HepG2 (cell line): ENCODE measurements at regions not wholly inside any gene's neighbourhood (a gene's known extent, or its start where the extent isn't known, plus 50 kb on each side); places are given as distances from the start of the nearest gene placed in this dataset.

Experiments used
- ATAC-seq: fragments of 200-7000 bp; cut with Tn5 transposase; 3 replicates; pipeline ENCODE4 v1.9.1; 2020; ENCODE audit warnings: mild to moderate bottlenecking, moderate library complexity
- BruUV-seq: library from RNA; stranded (reverse); fragments of 400-500 nt; replicated peaks from 2 replicates; lab custom pipeline; 2021; lab: Mats Ljungman, UMichigan
- CTCF ChIA-PET: fragments of 300-600 bp; formaldehyde crosslinking; extraction: SDS; loops from one replicate; lab custom pipeline; 2021; ENCODE audit warnings: low total read pairs, inconsistent platforms, low intra/inter-chr PET ratio; lab: Yijun Ruan, JAX
- POLR2A ChIA-PET: fragments of 350-600 bp; sonication (Branson Sonifier 250); formaldehyde crosslinking; loops from one replicate; lab custom pipeline; 2020; ENCODE audit warnings: antibody characterized with exemption, inconsistent platforms; lab: Yijun Ruan, JAX
- DNase-seq: peaks from one replicate; pipeline ENCODE4 v3.0.0-alpha.2; 2015; ENCODE audit warnings: low spot score
- FAIRE-seq: peaks from 3 replicates; lab custom pipeline; 2011; peaks lifted over from hg19 to GRCh38; lab: Jason Lieb, UNC
- H2AFZ ChIP-seq: one replicate; pipeline ENCODE4 v1.6.1; 2011; ENCODE audit warnings: low read length, inconsistent platforms
- H3K27ac ChIP-seq: fragments of 300-600 bp; 3 replicates; pipeline ENCODE4 v1.8.0; 2011; ENCODE audit warnings: mixed run types, mild to moderate bottlenecking, mixed read lengths, low read length, inconsistent platforms; ENCODE audit not compliant: insufficient read depth; ENCODE audit errors: extremely low read length
- H3K27me3 ChIP-seq, 2 experiments: fragments of 200-600 bp in 1 of 2; 2 replicates in 1 of 2; 3 replicates in 1 of 2; pipeline versions ENCODE4 v1.6.0 to v1.8.0; 2011; ENCODE audit warnings: low read length in 2 of 2, mild to moderate bottlenecking in 2 of 2, moderate library complexity in 2 of 2, inconsistent platforms in 1 of 2; ENCODE audit not compliant: insufficient read depth in 2 of 2, control insufficient read depth in 1 of 2
- H3K36me3 ChIP-seq, 2 experiments: fragments of 200-600 bp in 1 of 2; replicated peaks in 1 of 2; 2 replicates in 1 of 2; 3 replicates in 1 of 2; pipeline versions ENCODE4 v1.5.1 to v1.8.0; 2011; ENCODE audit warnings: low read length in 2 of 2, inconsistent platforms in 1 of 2; ENCODE audit not compliant: insufficient read depth in 2 of 2, control insufficient read depth in 1 of 2
- H3K4me1 ChIP-seq: 2 replicates; pipeline ENCODE4 v1.5.1; 2012; ENCODE audit warnings: low read length, inconsistent platforms; ENCODE audit not compliant: insufficient read depth
- H3K4me2 ChIP-seq: 2 replicates; pipeline ENCODE4 v1.6.0; 2011; ENCODE audit warnings: low read depth, low read length, inconsistent platforms
- H3K4me3 ChIP-seq, 3 experiments: fragments of 200-600 bp in 1 of 3; sonication (generic), shearing (Covaris generic) in 1 of 3; replicated peaks in 1 of 3; 2 replicates each; pipeline ENCODE4 v1.5.1; 2011 to 2016; ENCODE audit warnings: low read length in 3 of 3, inconsistent platforms in 2 of 3, low read depth in 2 of 3, mild to moderate bottlenecking in 2 of 3, control low read depth in 1 of 3, mixed read lengths in 1 of 3; ENCODE audit not compliant: insufficient read depth in 1 of 3
- H3K79me2 ChIP-seq: one replicate; pipeline ENCODE4 v1.6.1; 2011; ENCODE audit warnings: low read length, inconsistent platforms; ENCODE audit not compliant: insufficient read depth
- H3K9ac ChIP-seq: 2 replicates; pipeline ENCODE4 v1.6.0; 2011; ENCODE audit warnings: mild to moderate bottlenecking, low read depth, low read length, inconsistent platforms; ENCODE audit not compliant: insufficient read depth
- H3K9me3 ChIP-seq: 2 replicates; pipeline ENCODE4 v1.5.1; 2012; ENCODE audit warnings: mild to moderate bottlenecking, low read length
- H4K20me1 ChIP-seq: 2 replicates; pipeline ENCODE4 v1.6.0; 2011; ENCODE audit warnings: inconsistent platforms, mild to moderate bottlenecking, low read length, moderate library complexity; ENCODE audit not compliant: insufficient read depth
- CBFB ChIP-seq: sonication (generic); formaldehyde crosslinking; IDR thresholded peaks from 2 replicates; pipeline ENCODE4 v1.4.0; 2020; ENCODE audit warnings: missing genetic modification reagents
- PAX8 ChIP-seq: sonication (generic); formaldehyde crosslinking; IDR thresholded peaks from 2 replicates; pipeline ENCODE4 v1.8.0; 2022; ENCODE audit warnings: mild to moderate bottlenecking, missing genetic modification reagents, borderline replicate concordance
- TCF7L2 ChIP-seq: IDR thresholded peaks from 2 replicates; pipeline ENCODE4 v1.6.1; 2011; ENCODE audit warnings: mild to moderate bottlenecking, low read depth, low read length, moderate library complexity
- ZNF225 ChIP-seq: sonication (generic); formaldehyde crosslinking; IDR thresholded peaks from 2 replicates; pipeline ENCODE4 v1.4.0; 2020; ENCODE audit warnings: mild to moderate bottlenecking, missing genetic modification reagents
- ZNF274 ChIP-seq: sonication (generic); formaldehyde crosslinking; IDR thresholded peaks from 2 replicates; pipeline ENCODE4 v1.5.1; 2020; ENCODE audit warnings: mild to moderate bottlenecking, missing genetic modification reagents
- ZNF34 ChIP-seq: sonication (generic); formaldehyde crosslinking; IDR thresholded peaks from 2 replicates; pipeline ENCODE4 v1.4.0; 2020; ENCODE audit warnings: mild to moderate bottlenecking, missing genetic modification reagents, borderline replicate concordance
- WGBS: methylation state at CpG from one replicate; pipeline ENCODE4 v1.1.6; 2017; ENCODE audit warnings: low lambda C conversion rate; 5-methylcytosine and 5-hydroxymethylcytosine counted together
- in situ Hi-C: cut with HindIII; loops from 2 replicates; pipeline ENCODE4 v1.10.0; 2017; ENCODE audit warnings: low pct_unique_long_range_greater_than_20kb; ENCODE audit not compliant: extremely low pct_ligation_motif_present
- intact Hi-C: fragments of 100-400 bp; cut with micrococcal nuclease; formaldehyde crosslinking; loops from one replicate; pipeline ENCODE4 v1.10.0; 2022; ENCODE audit not compliant: unreplicated experiment
- TF ChIP-seq, protein P1 (sequence below): sonication (generic); formaldehyde crosslinking; IDR thresholded peaks from 2 replicates; pipeline ENCODE4 v1.5.1; 2020; ENCODE audit warnings: mild to moderate bottlenecking, missing genetic modification reagents, borderline replicate concordance

DNA sequence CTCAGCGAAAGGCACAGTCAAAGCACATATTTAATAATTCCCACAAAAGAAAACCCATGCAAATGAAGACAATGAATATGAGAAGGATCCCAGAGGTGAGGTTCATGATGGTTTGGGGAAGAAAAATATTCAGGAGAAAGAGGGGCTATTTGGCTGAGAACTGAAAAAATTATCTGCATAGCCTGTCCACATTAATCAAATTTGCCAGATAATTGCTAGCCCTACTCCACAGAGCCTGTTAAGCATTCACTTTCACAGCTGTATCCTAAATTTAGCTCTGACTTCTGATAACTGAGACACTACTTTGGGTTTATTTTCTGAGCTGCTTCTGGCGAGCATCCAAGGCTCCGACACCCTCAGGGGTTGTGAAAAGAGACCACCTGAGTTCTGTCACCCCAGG lies 176.2 kb downstream of the HERPUD2 start (continued):
- TF ChIP-seq, protein P1, sequence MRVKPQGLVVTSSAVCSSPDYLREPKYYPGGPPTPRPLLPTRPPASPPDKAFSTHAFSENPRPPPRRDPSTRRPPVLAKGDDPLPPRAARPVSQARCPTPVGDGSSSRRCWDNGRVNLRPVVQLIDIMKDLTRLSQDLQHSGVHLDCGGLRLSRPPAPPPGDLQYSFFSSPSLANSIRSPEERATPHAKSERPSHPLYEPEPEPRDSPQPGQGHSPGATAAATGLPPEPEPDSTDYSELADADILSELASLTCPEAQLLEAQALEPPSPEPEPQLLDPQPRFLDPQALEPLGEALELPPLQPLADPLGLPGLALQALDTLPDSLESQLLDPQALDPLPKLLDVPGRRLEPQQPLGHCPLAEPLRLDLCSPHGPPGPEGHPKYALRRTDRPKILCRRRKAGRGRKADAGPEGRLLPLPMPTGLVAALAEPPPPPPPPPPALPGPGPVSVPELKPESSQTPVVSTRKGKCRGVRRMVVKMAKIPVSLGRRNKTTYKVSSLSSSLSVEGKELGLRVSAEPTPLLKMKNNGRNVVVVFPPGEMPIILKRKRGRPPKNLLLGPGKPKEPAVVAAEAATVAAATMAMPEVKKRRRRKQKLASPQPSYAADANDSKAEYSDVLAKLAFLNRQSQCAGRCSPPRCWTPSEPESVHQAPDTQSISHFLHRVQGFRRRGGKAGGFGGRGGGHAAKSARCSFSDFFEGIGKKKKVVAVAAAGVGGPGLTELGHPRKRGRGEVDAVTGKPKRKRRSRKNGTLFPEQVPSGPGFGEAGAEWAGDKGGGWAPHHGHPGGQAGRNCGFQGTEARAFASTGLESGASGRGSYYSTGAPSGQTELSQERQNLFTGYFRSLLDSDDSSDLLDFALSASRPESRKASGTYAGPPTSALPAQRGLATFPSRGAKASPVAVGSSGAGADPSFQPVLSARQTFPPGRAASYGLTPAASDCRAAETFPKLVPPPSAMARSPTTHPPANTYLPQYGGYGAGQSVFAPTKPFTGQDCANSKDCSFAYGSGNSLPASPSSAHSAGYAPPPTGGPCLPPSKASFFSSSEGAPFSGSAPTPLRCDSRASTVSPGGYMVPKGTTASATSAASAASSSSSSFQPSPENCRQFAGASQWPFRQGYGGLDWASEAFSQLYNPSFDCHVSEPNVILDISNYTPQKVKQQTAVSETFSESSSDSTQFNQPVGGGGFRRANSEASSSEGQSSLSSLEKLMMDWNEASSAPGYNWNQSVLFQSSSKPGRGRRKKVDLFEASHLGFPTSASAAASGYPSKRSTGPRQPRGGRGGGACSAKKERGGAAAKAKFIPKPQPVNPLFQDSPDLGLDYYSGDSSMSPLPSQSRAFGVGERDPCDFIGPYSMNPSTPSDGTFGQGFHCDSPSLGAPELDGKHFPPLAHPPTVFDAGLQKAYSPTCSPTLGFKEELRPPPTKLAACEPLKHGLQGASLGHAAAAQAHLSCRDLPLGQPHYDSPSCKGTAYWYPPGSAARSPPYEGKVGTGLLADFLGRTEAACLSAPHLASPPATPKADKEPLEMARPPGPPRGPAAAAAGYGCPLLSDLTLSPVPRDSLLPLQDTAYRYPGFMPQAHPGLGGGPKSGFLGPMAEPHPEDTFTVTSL (CRISPR knock-in tag): no peak
- TF ChIP-seq ZNF34 (CRISPR knock-in tag) (no peak), ZNF274 (CRISPR knock-in tag) (no peak)

DNA sequence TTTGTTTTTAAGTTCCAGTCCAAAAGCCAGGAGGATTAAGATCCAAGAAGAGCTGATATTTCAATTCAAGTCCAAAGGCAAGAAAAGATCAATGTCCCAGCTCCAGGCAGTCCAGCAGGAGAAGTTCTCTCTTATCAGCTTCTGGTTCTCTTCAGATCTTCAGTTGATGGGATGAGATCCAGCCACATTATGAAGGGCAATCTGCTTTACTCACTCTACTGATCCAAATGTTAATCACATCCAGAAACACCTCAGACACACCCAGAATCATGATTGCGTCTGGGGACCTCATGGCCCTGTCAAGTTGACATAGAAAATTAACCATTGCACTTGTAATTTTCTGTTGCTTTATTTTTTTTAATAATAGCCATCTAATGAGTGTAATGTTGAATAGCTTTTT lies 178.4 kb downstream of the HERPUD2 start:
- H3K79me2 ChIP-seq: no peaks in the 10 kb centered on the region
- H3K4me1 ChIP-seq: no peaks in the 10 kb centered on the region
- DNase-seq (no peak), ATAC-seq (no peak), FAIRE-seq (no peak)
- BruUV-seq: no TSS peak
- H3K9me3 ChIP-seq: no peaks in the 10 kb centered on the region
- TF ChIP-seq TCF7L2 (no peak), ZNF225 (CRISPR knock-in tag) (no peak), CBFB (CRISPR knock-in tag) (no peak), PAX8 (CRISPR knock-in tag) (no peak)
- intact Hi-C loops: no loop called here
- H3K4me3 ChIP-seq: no peak overlapping the region
- H4K20me1 ChIP-seq: no peaks in the 10 kb centered on the region
- in situ Hi-C loops: no loop called here
- POLR2A ChIA-PET: no interaction called here
- WGBS: 50% methylated on average over 1 of the region's 1 CpG
- no peak overlapping the region for H3K4me2 ChIP-seq
- no peak overlapping the region for H2AFZ ChIP-seq
- no peaks in the 10 kb centered on the region for H3K36me3 ChIP-seq
- CTCF ChIA-PET: no interaction called here
- H3K27ac ChIP-seq: no peak overlapping the region
- peaks cover 0 to 3% of the 10 kb centered on the region in 2 experiments; a peak in 1 of 5 replicates for H3K27me3 ChIP-seq
- H3K9ac ChIP-seq: no peak overlapping the region
